AG09309 (cell line): ENCODE measurements at regions not wholly inside any gene's neighbourhood (a gene's known extent, or its start where the extent isn't known, plus 50 kb on each side); places are given as distances from the start of the nearest gene placed in this dataset.

Experiments used
- DNase-seq: peaks from one replicate; pipeline ENCODE4 v3.0.0-alpha.2; 2010; ENCODE audit warnings: low read depth
- H3K4me3 ChIP-seq: 2 replicates; pipeline ENCODE4 v1.5.1; 2011; ENCODE audit warnings: mild to moderate bottlenecking, low read depth, low read length, moderate library complexity; ENCODE audit not compliant: control insufficient read depth
- CTCF ChIP-seq: IDR thresholded peaks from 2 replicates; pipeline ENCODE4 v1.5.1; 2011; ENCODE audit warnings: mild to moderate bottlenecking, low read depth, low read length, inconsistent platforms; ENCODE audit not compliant: insufficient read depth, control insufficient read depth; ENCODE audit errors: missing control alignments

- no peak overlapping the region for H3K4me3 ChIP-seq
- no peak for TF ChIP-seq CTCF
- no peak for DNase-seq
Measured at GRCh38 chr18:65124633-65125032, 626.2 kb upstream of the CDH7 start.

DNA sequence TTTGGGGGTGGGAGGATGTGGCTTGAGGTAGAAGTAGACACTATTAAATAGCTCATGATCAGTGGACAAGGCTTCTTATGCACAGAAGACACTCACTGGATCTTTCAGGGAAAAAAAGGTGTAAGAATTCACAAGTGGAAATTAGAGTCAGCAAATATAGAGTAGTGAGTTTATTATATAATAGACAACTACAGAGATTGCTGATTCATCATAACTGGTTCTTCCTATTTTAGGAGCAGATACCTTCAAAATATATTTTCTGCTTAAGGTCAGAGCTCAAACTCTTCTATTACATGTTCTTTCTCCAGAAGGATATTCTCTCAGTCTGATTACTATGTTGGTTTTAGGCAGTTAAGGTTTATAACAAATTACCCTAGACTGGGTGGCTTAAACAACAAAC lies 646.9 kb upstream of the CDH7 start:
- no peak for DNase-seq
- no peak for TF ChIP-seq CTCF
- H3K4me3 ChIP-seq = no peak overlapping the region

DNA sequence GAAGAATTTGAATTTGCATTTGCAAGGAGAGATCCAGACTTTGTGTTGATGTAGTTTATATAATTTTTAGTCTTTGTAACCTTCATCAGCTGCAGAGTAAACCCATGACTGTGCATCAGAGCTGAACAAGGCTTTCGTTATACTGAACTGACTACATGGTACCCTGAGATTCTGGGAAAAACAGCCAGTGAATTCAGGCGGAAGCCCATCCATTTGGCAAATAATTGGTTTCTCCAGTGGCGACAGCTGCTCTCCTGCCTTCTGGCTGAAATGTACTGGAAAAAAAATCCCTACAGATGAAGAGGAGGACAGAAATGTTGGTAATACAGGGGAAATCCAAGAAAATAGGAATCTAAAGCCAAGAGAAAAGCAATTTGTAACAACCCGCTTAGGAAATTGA lies 657.5 kb upstream of the CDH7 start:
- no peak for DNase-seq
- no peak for TF ChIP-seq CTCF
- H3K4me3 ChIP-seq = no peak overlapping the region

DNA sequence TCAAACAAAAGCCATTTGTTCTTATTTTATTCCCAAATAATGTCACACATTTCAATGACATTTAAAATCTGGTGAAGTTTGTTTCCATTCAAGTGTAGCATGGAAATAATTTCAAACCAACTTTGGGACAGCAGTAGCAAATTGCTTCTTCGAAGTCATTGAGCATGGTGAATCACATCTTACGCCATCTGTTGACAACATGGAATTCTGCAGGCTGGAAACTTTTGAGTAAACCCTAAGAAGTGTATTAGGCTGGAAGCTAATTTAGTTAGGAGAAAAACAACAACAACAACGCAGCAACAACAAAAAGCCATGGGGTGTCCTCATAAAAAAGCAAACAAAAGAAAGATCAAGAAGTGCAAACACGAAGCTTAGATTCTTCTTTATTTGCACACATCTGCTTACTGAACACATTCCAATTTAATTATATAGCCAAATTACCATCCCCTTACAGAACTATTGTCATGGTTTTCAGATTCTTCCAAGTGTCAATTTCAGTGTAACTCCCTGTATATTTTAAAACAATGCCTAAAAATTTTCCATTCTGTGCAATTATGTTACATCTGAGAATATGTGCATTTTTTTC lies 659.0 kb upstream of the CDH7 start:
- no peak for DNase-seq
- TF ChIP-seq CTCF = peak; percentile 7
- H3K4me3 ChIP-seq = no peak overlapping the region

DNA sequence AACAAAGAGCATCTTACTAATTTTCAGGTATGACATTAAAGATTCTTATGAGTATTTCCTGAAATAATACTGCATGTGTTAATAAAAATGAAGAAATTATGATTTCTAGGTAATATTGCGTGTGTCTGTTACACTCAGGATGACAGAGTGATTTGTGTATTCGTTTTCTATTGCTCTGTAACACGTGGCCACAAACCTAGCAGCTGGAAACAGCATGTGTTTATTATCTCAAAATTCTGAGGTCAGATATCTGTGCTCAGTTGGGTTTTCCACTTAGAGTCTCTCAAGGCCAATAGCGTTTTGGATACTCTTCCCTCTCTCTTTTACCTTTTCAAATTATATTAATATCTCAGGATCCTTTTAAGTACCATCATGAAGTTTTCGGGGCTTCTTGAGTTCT lies 667.9 kb upstream of the CDH7 start:
- no peak for DNase-seq
- H3K4me3 ChIP-seq = no peak overlapping the region
- TF ChIP-seq CTCF = no peak

DNA sequence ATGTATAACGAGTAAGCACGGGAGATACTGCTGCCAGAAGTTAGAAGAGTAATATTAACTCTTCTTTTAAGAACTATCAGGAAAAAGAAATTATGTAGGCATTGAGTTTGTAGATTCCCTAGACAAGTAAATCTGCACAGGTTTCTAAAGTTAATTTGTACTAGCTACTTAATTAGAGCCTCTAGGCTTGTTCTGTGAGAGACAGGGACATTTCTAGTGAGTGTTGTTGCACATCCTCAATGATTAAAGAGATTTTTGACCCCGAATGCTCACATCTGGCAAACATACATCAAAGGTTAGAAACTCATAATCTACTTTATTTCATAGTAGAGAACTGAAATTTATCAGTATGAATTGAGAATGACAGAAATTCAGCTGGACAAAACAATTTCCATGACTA lies 669.0 kb upstream of the CDH7 start:
- no peak overlapping the region for H3K4me3 ChIP-seq
- TF ChIP-seq CTCF = no peak
- DNase-seq = no peak

DNA sequence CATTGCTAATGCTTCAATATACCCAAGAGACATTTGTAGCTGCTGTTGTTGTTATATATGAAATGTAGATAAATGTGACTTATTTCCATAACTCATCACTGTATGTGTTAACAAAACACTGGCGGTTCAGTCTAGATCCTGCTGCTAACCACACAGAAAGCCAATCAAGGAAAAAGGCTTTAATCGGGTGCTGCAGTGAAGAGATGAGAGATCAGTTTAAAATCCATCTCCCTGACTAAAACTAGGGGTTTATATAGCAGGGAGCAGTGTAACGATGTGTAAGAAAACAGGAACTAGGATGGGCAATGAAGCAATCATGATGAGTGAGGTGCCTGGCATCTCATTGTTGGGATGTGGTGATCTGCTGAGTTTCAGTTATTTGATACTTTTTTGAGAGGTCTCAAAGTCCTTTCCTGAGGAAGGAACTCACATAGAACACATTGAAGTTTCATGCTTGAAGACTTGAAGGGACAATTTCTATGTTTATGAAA lies 677.7 kb upstream of the CDH7 start:
- no peak for DNase-seq
- H3K4me3 ChIP-seq = no peak overlapping the region
- TF ChIP-seq CTCF = no peak
